Neural cell (in vitro differentiated cells): ENCODE measurements at regions not wholly inside any gene's neighbourhood (a gene's known extent, or its start where the extent isn't known, plus 50 kb on each side); places are given as distances from the start of the nearest gene placed in this dataset.

ENCODE experiments used
- H2AFZ ChIP-seq: fragments of 200-600, 300-800 bp; sonication (generic), shearing (Covaris generic); 2 replicates; pipeline ENCODE4 v1.6.0; 2014; ENCODE audit warnings: low read depth, mild to moderate bottlenecking, antibody characterized with exemption, low read length, moderate library complexity
- H3F3A ChIP-seq: fragments of 200-600 bp; shearing (Covaris generic); 2 replicates; pipeline ENCODE4 v1.6.1; 2016; ENCODE audit warnings: mild to moderate bottlenecking, moderate library complexity, mixed read lengths, antibody characterized with exemption, low read length; ENCODE audit not compliant: insufficient read depth, poor library complexity, severe bottlenecking
- H3K27ac ChIP-seq: fragments of 200-600, 300-800 bp; sonication (generic), shearing (Covaris generic); 2 replicates; pipeline ENCODE4 v1.5.1; 2014; ENCODE audit warnings: mild to moderate bottlenecking, low read length, moderate library complexity
- H3K27me3 ChIP-seq: fragments of 300-800, 200-600 bp; sonication (generic), shearing (Covaris generic); 2 replicates; pipeline ENCODE4 v1.6.0; 2014; ENCODE audit warnings: mild to moderate bottlenecking, low read depth, low read length, moderate library complexity; ENCODE audit not compliant: insufficient read depth
- H3K36me3 ChIP-seq: fragments of 300-800, 200-600 bp; sonication (generic), shearing (Covaris generic); 2 replicates; pipeline ENCODE4 v1.5.1; 2014; ENCODE audit warnings: mild to moderate bottlenecking, antibody characterized with exemption, low read length, moderate library complexity; ENCODE audit not compliant: insufficient read depth
- H3K4me2 ChIP-seq: fragments of 300-800, 200-600 bp; sonication (generic), shearing (Covaris generic); 2 replicates; pipeline ENCODE4 v1.6.0; 2014; ENCODE audit warnings: mild to moderate bottlenecking, low read length
- H3K4me3 ChIP-seq: fragments of 300-800, 200-600 bp; sonication (generic), shearing (Covaris generic); 2 replicates; pipeline ENCODE4 v1.5.1; 2014; ENCODE audit warnings: mild to moderate bottlenecking, low read length, moderate library complexity
- H3K79me2 ChIP-seq: fragments of 200-600 bp; shearing (Covaris generic); replicated peaks from 2 replicates; pipeline ENCODE4 v1.6.0; 2014; ENCODE audit warnings: mild to moderate bottlenecking, low read length, moderate library complexity; ENCODE audit not compliant: insufficient read depth
- H3K9ac ChIP-seq: fragments of 300-800, 200-600 bp; sonication (generic), shearing (Covaris generic); 2 replicates; pipeline ENCODE4 v1.6.1; 2016; ENCODE audit warnings: mild to moderate bottlenecking, low read length, mixed read lengths
- H3K9me2 ChIP-seq: fragments of 200-600 bp; shearing (Covaris generic); 2 replicates; pipeline ENCODE4 v1.6.1; 2016; ENCODE audit warnings: mild to moderate bottlenecking, low read length, mixed read lengths; ENCODE audit not compliant: insufficient read depth
- H3K9me3 ChIP-seq: fragments of 200-600, 300-800 bp; sonication (generic), shearing (Covaris generic); 2 replicates; pipeline ENCODE4 v1.6.1; 2016; ENCODE audit warnings: mild to moderate bottlenecking, mixed run types, low read length, moderate library complexity, mixed read lengths
- H4K20me1 ChIP-seq: fragments of 200-600 bp; shearing (Covaris generic); 2 replicates; pipeline ENCODE4 v1.6.1; 2016; ENCODE audit warnings: mild to moderate bottlenecking, mixed run types; ENCODE audit not compliant: insufficient read depth
- EP300 ChIP-seq: fragments of 450-650 bp; conservative IDR thresholded peaks from 2 replicates; pipeline ENCODE4 v1.6.1; 2014; ENCODE audit warnings: antibody characterized with exemption, mild to moderate bottlenecking, moderate library complexity; ENCODE audit not compliant: poor library complexity, severe bottlenecking
- EZH2 ChIP-seq: fragments of 200-600, 300-800 bp; shearing (Covaris generic), sonication (generic); IDR thresholded peaks from 2 replicates; pipeline ENCODE4 v1.6.1; 2014; ENCODE audit warnings: antibody characterized with exemption, low read length, borderline replicate concordance, mild to moderate bottlenecking; ENCODE audit not compliant: insufficient read depth, poor library complexity, severe bottlenecking
- MXI1 ChIP-seq: fragments of 450-650 bp; conservative IDR thresholded peaks from 2 replicates; pipeline ENCODE4 v1.6.1; 2014; ENCODE audit warnings: antibody characterized with exemption, mild to moderate bottlenecking; ENCODE audit not compliant: poor library complexity, severe bottlenecking
- POLR2AphosphoS5 ChIP-seq: IDR thresholded peaks from 2 replicates; pipeline ENCODE4 v1.6.1; 2012
- RAD21 ChIP-seq: fragments of 450-650 bp; conservative IDR thresholded peaks from 2 replicates; pipeline ENCODE4 v1.6.1; 2014; ENCODE audit warnings: antibody characterized with exemption, mild to moderate bottlenecking, moderate library complexity
- SMC3 ChIP-seq: fragments of 450-650 bp; conservative IDR thresholded peaks from 2 replicates; pipeline ENCODE4 v1.6.1; 2014; ENCODE audit warnings: antibody characterized with exemption, mild to moderate bottlenecking, moderate library complexity; ENCODE audit not compliant: poor library complexity
- TAF1 ChIP-seq: IDR thresholded peaks from 2 replicates; pipeline ENCODE4 v1.6.1; 2012; ENCODE audit warnings: low read depth
- TF ChIP-seq, protein P1 (sequence below): fragments of 450-650 bp; IDR thresholded peaks from 2 replicates; pipeline ENCODE4 v1.5.1; 2014; ENCODE audit warnings: antibody characterized with exemption, mild to moderate bottlenecking, moderate library complexity; ENCODE audit not compliant: poor library complexity, severe bottlenecking
- TF ChIP-seq, protein P2 (sequence below): IDR thresholded peaks from 2 replicates; pipeline ENCODE4 v1.6.1; 2012; ENCODE audit warnings: borderline replicate concordance

DNA sequence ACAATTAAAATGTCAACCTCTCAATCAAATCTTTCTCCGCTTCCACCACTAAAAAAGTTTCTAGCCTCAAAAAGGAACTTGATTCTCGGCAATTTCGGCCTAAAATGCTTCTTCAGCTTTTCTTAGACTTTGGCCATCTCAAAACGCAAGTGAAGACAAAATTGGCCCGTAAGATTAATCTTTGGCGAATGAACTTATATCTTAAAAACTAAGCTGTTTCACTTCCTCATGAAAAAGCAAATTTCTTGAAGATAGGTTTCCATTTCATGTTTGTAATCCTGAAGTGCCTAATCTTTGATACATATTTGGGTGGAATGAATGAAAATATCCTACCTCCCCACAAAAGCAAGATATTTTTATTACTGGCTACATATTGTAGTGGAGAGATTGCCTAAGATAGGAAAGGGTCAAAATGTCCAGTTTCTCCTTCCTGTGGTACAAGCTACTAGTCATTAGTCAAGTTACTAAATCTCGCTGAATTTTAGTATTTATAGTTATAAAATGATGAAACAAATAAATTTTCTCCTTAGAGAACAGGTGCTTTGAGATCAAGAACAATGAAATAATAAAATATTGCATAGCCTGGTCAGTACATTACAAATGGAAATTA is 85.4 kb upstream of the ZEB2 start:
- no peaks in the 10 kb centered on the region for H4K20me1 ChIP-seq
- H3K79me2 ChIP-seq: no peaks in the 10 kb centered on the region
- TF ChIP-seq RAD21 (no peak), MXI1 (no peak), POLR2AphosphoS5 (no peak), EP300 (no peak), EZH2 (no peak), TAF1 (no peak), SMC3 (no peak)
- TF ChIP-seq, protein P1, sequence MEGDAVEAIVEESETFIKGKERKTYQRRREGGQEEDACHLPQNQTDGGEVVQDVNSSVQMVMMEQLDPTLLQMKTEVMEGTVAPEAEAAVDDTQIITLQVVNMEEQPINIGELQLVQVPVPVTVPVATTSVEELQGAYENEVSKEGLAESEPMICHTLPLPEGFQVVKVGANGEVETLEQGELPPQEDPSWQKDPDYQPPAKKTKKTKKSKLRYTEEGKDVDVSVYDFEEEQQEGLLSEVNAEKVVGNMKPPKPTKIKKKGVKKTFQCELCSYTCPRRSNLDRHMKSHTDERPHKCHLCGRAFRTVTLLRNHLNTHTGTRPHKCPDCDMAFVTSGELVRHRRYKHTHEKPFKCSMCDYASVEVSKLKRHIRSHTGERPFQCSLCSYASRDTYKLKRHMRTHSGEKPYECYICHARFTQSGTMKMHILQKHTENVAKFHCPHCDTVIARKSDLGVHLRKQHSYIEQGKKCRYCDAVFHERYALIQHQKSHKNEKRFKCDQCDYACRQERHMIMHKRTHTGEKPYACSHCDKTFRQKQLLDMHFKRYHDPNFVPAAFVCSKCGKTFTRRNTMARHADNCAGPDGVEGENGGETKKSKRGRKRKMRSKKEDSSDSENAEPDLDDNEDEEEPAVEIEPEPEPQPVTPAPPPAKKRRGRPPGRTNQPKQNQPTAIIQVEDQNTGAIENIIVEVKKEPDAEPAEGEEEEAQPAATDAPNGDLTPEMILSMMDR: no peak
- TF ChIP-seq, protein P2, sequence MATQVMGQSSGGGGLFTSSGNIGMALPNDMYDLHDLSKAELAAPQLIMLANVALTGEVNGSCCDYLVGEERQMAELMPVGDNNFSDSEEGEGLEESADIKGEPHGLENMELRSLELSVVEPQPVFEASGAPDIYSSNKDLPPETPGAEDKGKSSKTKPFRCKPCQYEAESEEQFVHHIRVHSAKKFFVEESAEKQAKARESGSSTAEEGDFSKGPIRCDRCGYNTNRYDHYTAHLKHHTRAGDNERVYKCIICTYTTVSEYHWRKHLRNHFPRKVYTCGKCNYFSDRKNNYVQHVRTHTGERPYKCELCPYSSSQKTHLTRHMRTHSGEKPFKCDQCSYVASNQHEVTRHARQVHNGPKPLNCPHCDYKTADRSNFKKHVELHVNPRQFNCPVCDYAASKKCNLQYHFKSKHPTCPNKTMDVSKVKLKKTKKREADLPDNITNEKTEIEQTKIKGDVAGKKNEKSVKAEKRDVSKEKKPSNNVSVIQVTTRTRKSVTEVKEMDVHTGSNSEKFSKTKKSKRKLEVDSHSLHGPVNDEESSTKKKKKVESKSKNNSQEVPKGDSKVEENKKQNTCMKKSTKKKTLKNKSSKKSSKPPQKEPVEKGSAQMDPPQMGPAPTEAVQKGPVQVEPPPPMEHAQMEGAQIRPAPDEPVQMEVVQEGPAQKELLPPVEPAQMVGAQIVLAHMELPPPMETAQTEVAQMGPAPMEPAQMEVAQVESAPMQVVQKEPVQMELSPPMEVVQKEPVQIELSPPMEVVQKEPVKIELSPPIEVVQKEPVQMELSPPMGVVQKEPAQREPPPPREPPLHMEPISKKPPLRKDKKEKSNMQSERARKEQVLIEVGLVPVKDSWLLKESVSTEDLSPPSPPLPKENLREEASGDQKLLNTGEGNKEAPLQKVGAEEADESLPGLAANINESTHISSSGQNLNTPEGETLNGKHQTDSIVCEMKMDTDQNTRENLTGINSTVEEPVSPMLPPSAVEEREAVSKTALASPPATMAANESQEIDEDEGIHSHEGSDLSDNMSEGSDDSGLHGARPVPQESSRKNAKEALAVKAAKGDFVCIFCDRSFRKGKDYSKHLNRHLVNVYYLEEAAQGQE: no peak
- H3F3A ChIP-seq: no peaks in the 10 kb centered on the region
- H3K36me3 ChIP-seq: no peaks in the 10 kb centered on the region
- no peak overlapping the region for H2AFZ ChIP-seq
- no peaks in the 10 kb centered on the region for H3K27me3 ChIP-seq
- H3K4me3 ChIP-seq: no peak overlapping the region
- H3K9me3 ChIP-seq: no peaks in the 10 kb centered on the region
- no peak overlapping the region for H3K4me2 ChIP-seq
- H3K27ac ChIP-seq: no peak overlapping the region
- no peak overlapping the region for H3K9ac ChIP-seq
- H3K9me2 ChIP-seq: no peaks in the 10 kb centered on the region

DNA sequence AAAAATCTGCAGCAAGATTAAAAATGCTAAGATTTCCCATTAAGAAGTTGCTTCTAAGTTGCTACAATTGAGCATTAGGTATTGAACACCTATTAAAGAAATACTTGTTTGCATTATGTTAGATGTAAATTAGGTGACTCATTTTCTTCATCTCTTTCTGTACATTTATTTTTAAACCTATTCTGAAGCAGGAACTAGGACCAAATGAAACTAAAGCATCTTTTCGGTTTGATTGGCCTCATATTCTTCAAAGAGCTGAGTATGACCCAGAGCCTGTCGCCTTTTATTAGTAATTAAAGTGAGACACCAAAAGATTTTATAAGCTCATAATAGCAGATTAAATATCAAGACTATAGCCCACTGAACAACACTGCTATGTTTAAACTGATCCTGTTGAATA is 83.4 kb upstream of the ZEB2 start:
- Histone ChIP-seq H2AFZ (no peak overlapping the region), H3K27me3 (no peaks in the 10 kb centered on the region), H3K79me2 (no peaks in the 10 kb centered on the region), H3K9me2 (no peaks in the 10 kb centered on the region), H3K9ac (no peak overlapping the region), H3K4me2 (no peak overlapping the region), H4K20me1 (no peaks in the 10 kb centered on the region), H3K4me3 (no peak overlapping the region), H3K9me3 (no peaks in the 10 kb centered on the region), H3K36me3 (no peaks in the 10 kb centered on the region), H3K27ac (no peak overlapping the region), H3F3A (no peaks in the 10 kb centered on the region)
- TF ChIP-seq TAF1: no peak
- TF ChIP-seq, protein P1: no peak
